Ascending aorta (tissue), 2 donors: ENCODE measurements at regions not wholly inside any gene's neighbourhood (a gene's known extent, or its start where the extent isn't known, plus 50 kb on each side); places are given as distances from the start of the nearest gene placed in this dataset.

ENCODE experiments used
- DNase-seq, 2 donors: peaks; one replicate each; pipeline ENCODE4 v3.0.0-alpha.2; 2019; ENCODE audit warnings: low spot score in 2 of 2
- H3K27ac ChIP-seq, 2 donors: fragments of 200-600 bp; sonication (generic); one replicate each; pipeline ENCODE4 v1.5.1; 2016 to 2017; ENCODE audit warnings: mild to moderate bottlenecking in 1 of 2
- H3K27me3 ChIP-seq: fragments of 200-600 bp; sonication (generic); one replicate; pipeline ENCODE4 v1.5.1; 2017
- H3K36me3 ChIP-seq, 2 donors: fragments of 200-600 bp; sonication (generic); one replicate each; pipeline ENCODE4 v1.5.1; 2016
- H3K4me1 ChIP-seq, 2 donors: fragments of 200-600 bp; sonication (generic); one replicate each; pipeline ENCODE4 v1.5.1; 2016 to 2017; ENCODE audit warnings: mild to moderate bottlenecking in 1 of 2
- H3K4me3 ChIP-seq, 2 donors: fragments of 200-600 bp; sonication (generic); one replicate each; pipeline ENCODE4 v1.5.1; 2016 to 2017; ENCODE audit warnings: mild to moderate bottlenecking in 1 of 2
- H3K9me3 ChIP-seq, 2 donors: fragments of 200-600 bp; sonication (generic); one replicate each; pipeline ENCODE4 v1.5.1; 2016
- CTCF ChIP-seq, 3 experiments: fragments of 200-600 bp in 2 of 3; fragments of 450-650 bp in 1 of 3; sonication (generic) in 2 of 3; IDR thresholded peaks; one replicate each; pipeline ENCODE4 v1.5.1; 2016 to 2019; ENCODE audit warnings: antibody characterized with exemption in 3 of 3, mild to moderate bottlenecking in 1 of 3, moderate library complexity in 1 of 3
- intact Hi-C: fragments of 100-400 bp; cut with DNase I; formaldehyde crosslinking; loops from one replicate; pipeline ENCODE4 v1.15.1; 2023

GRCh38 chr4:184317234-184317918, 99.7 kb upstream of the ENPP6 start:
- Histone ChIP-seq H3K4me3 (no peak overlapping the region), H3K27ac (no peak overlapping the region), H3K36me3 (no peaks in the 10 kb centered on the region), H3K9me3 (no peaks in the 10 kb centered on the region), H3K4me1 (no peaks in the 10 kb centered on the region), H3K27me3 (no peaks in the 10 kb centered on the region)
- no peak for TF ChIP-seq CTCF (IDR thresholded peaks at IDR 0.05)
- intact Hi-C loops, result no loop called here
- no peak for DNase-seq

- Histone ChIP-seq H3K27ac (no peak overlapping the region), H3K36me3 (no peaks in the 10 kb centered on the region), H3K27me3 (no peaks in the 10 kb centered on the region), H3K4me3 (no peak overlapping the region), H3K4me1 (no peaks in the 10 kb centered on the region), H3K9me3 (no peaks in the 10 kb centered on the region)
- no peak for DNase-seq
- intact Hi-C loops, result no loop called here
- TF ChIP-seq CTCF (IDR thresholded peaks at IDR 0.05), result no peak
Observed at GRCh38 chr4:184316821-184317220, 99.1 kb upstream of the ENPP6 start.

- Histone ChIP-seq H3K9me3 (no peaks in the 10 kb centered on the region), H3K27ac (no peak overlapping the region), H3K4me1 (no peaks in the 10 kb centered on the region), H3K27me3 (no peaks in the 10 kb centered on the region), H3K4me3 (no peak overlapping the region), H3K36me3 (no peaks in the 10 kb centered on the region)
- no peak for TF ChIP-seq CTCF (IDR thresholded peaks at IDR 0.05)
- no peak for DNase-seq
- intact Hi-C loops, result no loop called here
Observed at GRCh38 chr4:184315675-184316359, 98.1 kb upstream of the ENPP6 start.

GRCh38 chr4:184313702-184314659, 96.3 kb upstream of the ENPP6 start:
- DNase-seq, result peak in 1 of 2 donors; percentile 11
- no peak for TF ChIP-seq CTCF (IDR thresholded peaks at IDR 0.05)
- no peaks in the 10 kb centered on the region for H3K4me1 ChIP-seq
- H3K4me3 ChIP-seq, result no peak overlapping the region
- no peaks in the 10 kb centered on the region for H3K36me3 ChIP-seq
- no peaks in the 10 kb centered on the region for H3K27me3 ChIP-seq
- H3K9me3 ChIP-seq, result no peaks in the 10 kb centered on the region
- intact Hi-C loops, result no loop called here
- no peak overlapping the region for H3K27ac ChIP-seq

- H3K4me1 ChIP-seq, result no peaks in the 10 kb centered on the region
- no peak for TF ChIP-seq CTCF (IDR thresholded peaks at IDR 0.05)
- no peaks in the 10 kb centered on the region for H3K36me3 ChIP-seq
- intact Hi-C loops, result no loop called here
- no peaks in the 10 kb centered on the region for H3K27me3 ChIP-seq
- no peak overlapping the region for H3K27ac ChIP-seq
- no peak overlapping the region for H3K4me3 ChIP-seq
- no peak for DNase-seq
- H3K9me3 ChIP-seq, result no peaks in the 10 kb centered on the region
Observed at GRCh38 chr4:184313058-184313581, 95.4 kb upstream of the ENPP6 start.
